Ureter (tissue), 1 donor: ENCODE measurements at regions not wholly inside any gene's neighbourhood (a gene's known extent, or its start where the extent isn't known, plus 50 kb on each side); places are given as distances from the start of the nearest gene placed in this dataset.
"Not testable (repeated sequence)": the region's sequence is repeated elsewhere in the genome, so short reads cannot be mapped to it uniquely, and the experiment has no call there.

Source experiments
- DNase-seq: peaks from one replicate; pipeline ENCODE4 v3.0.0-alpha.2; 2020; ENCODE audit warnings: low spot score
- donor health status: DM: yes; HTN: yes; CAD: no.

- DNase-seq: no peak
Measured at GRCh38 chr2:192391041-192391440, 196.3 kb upstream of the TMEFF2 start.

GRCh38 chr2:192390401-192390800 is 195.7 kb upstream of the TMEFF2 start:
- no peak for DNase-seq

GRCh38 chr2:192384191-192384590 is 189.5 kb upstream of the TMEFF2 start:
- not testable (repeated sequence) for DNase-seq

- no peak for DNase-seq
Measured at GRCh38 chr2:192381082-192381481, 186.3 kb upstream of the TMEFF2 start.

- DNase-seq: no peak
Measured at GRCh38 chr2:192379736-192380135, 185.0 kb upstream of the TMEFF2 start.

GRCh38 chr2:192377173-192377572 is 182.4 kb upstream of the TMEFF2 start:
- DNase-seq: no peak

GRCh38 chr2:192373754-192374153 is 179.0 kb upstream of the TMEFF2 start:
- DNase-seq: no peak

- DNase-seq: no peak
Measured at GRCh38 chr2:192373221-192373620, 178.5 kb upstream of the TMEFF2 start.

- no peak for DNase-seq
Measured at GRCh38 chr2:192369969-192370368, 175.2 kb upstream of the TMEFF2 start.

- no peak for DNase-seq
Measured at GRCh38 chr2:192357217-192357616, 162.5 kb upstream of the TMEFF2 start.

- DNase-seq: no peak
Measured at GRCh38 chr2:192354512-192355244, 159.9 kb upstream of the TMEFF2 start.

GRCh38 chr2:192347542-192347941 is 152.8 kb upstream of the TMEFF2 start:
- DNase-seq: no peak

- no peak for DNase-seq
Measured at GRCh38 chr2:192345287-192345686, 150.6 kb upstream of the TMEFF2 start.

- no peak for DNase-seq
Measured at GRCh38 chr2:192333642-192334041, 138.9 kb upstream of the TMEFF2 start.

- no peak for DNase-seq
Measured at GRCh38 chr2:192328297-192328696, 133.6 kb upstream of the TMEFF2 start.

- no peak for DNase-seq
Measured at GRCh38 chr2:192327576-192327975, 132.8 kb upstream of the TMEFF2 start.

GRCh38 chr2:192315543-192315942 is 120.8 kb upstream of the TMEFF2 start:
- no peak for DNase-seq

- no peak for DNase-seq
Measured at GRCh38 chr2:192314800-192315481, 120.2 kb upstream of the TMEFF2 start.

- no peak for DNase-seq
Measured at GRCh38 chr2:192313773-192314172, 119.0 kb upstream of the TMEFF2 start.

GRCh38 chr2:192311701-192312460 is 117.1 kb upstream of the TMEFF2 start:
- DNase-seq: no peak

- DNase-seq: no peak
Measured at GRCh38 chr2:192307530-192307929, 112.8 kb upstream of the TMEFF2 start.

GRCh38 chr2:192298664-192299063 is 103.9 kb upstream of the TMEFF2 start:
- DNase-seq: no peak

- DNase-seq: no peak
Measured at GRCh38 chr2:192292478-192292877, 97.7 kb upstream of the TMEFF2 start.
